Aorta (tissue), 5 donors: ENCODE measurements at regions not wholly inside any gene's neighbourhood (a gene's known extent, or its start where the extent isn't known, plus 50 kb on each side); places are given as distances from the start of the nearest gene placed in this dataset.
"Not testable (repeated sequence)": the region's sequence is repeated elsewhere in the genome, so short reads cannot be mapped to it uniquely, and the experiment has no call there.

Source experiments
- ATAC-seq: fragments of 200-7000 bp; cut with Tn5 transposase; one replicate; pipeline ENCODE4 v1.9.1; 2022; ENCODE audit warnings: moderate library complexity; ENCODE audit not compliant: low FRiP score
- DNase-seq, 2 donors: peaks; one replicate each; pipeline ENCODE4 v3.0.0-alpha.2; 2020
- H3K27ac ChIP-seq, 2 donors: one replicate each; pipeline ENCODE4 v1.5.1; 2013; ENCODE audit warnings: low read length in 2 of 2, mild to moderate bottlenecking in 2 of 2, moderate library complexity in 2 of 2, control low read depth in 1 of 2, inconsistent platforms in 1 of 2, low read depth in 1 of 2
- H3K27me3 ChIP-seq, 2 donors: one replicate each; pipeline ENCODE4 v1.6.1; 2013; ENCODE audit warnings: control low read depth in 1 of 2, low read length in 1 of 2, mild to moderate bottlenecking in 1 of 2, moderate library complexity in 1 of 2; ENCODE audit not compliant: insufficient read depth in 2 of 2, control insufficient read depth in 1 of 2
- H3K36me3 ChIP-seq, 2 donors: one replicate each; pipeline ENCODE4 v1.6.1; 2013; ENCODE audit warnings: control low read depth in 1 of 2, low read length in 1 of 2, mild to moderate bottlenecking in 1 of 2; ENCODE audit not compliant: insufficient read depth in 2 of 2, control insufficient read depth in 1 of 2
- H3K4me1 ChIP-seq, 2 donors: one replicate each; pipeline ENCODE4 v1.6.1; 2013; ENCODE audit warnings: low read length in 2 of 2, control low read depth in 1 of 2, mild to moderate bottlenecking in 1 of 2, moderate library complexity in 1 of 2; ENCODE audit not compliant: insufficient read depth in 2 of 2, control insufficient read depth in 1 of 2
- H3K4me3 ChIP-seq, 2 donors: one replicate each; pipeline ENCODE4 v1.5.1; 2013; ENCODE audit warnings: low read length in 2 of 2, control low read depth in 1 of 2, mild to moderate bottlenecking in 1 of 2
- H3K9me3 ChIP-seq: one replicate; pipeline ENCODE4 v1.6.1; 2013; ENCODE audit warnings: mild to moderate bottlenecking, low read length; ENCODE audit not compliant: control insufficient read depth
- WGBS, 2 donors: extraction: QIAGEN DNeasy Blood & Tissue Kit; methylation state at CpG; one replicate each; pipeline ENCODE4 v1.1.7; 2013; 5-methylcytosine and 5-hydroxymethylcytosine counted together
- intact Hi-C, 2 donors: fragments of 100-400 bp; cut with DNase I; formaldehyde crosslinking; loops; one replicate each; pipeline versions ENCODE4 v1.14.2 to v1.15.0; 2022
- donor health status: healthy with polysubstance abuse.
- donor health status: Bipolar disorder and iron deficiency.
- donor health status: DM: no; HTN: no; CAD: no.
- donor health status: DM: no; HTN: no; CAD: no.
- donor health status: DM: yes; HTN: yes; CAD: no.

DNA sequence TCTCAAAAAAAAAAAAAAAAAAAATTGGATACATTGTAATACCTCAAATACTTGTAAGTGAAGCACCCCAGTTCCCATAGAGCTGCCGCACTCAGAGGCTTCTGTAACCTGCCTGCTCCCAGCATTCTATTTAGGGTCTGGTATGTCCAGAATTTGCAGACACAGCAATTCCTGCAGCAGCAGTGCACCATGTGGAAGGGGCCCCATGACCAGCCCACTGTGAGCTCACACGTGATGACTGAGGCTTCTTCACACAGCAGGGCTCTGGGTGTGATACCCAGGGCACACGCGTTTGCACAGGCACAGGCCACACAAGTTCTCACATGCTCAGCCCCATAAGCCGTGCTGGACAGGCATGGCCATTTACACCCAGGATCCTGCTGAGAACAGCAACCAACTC is 5481.5 kb upstream of the TPTE start:
- H3K27ac ChIP-seq, H3K27me3 ChIP-seq, H3K4me1 ChIP-seq, intact Hi-C loops, ATAC-seq, H3K4me3 ChIP-seq, DNase-seq, H3K36me3 ChIP-seq, H3K9me3 ChIP-seq: not testable (repeated sequence)
- WGBS, 2 donors = no CpG with 5 or more reads among the region's 5 CpGs

DNA sequence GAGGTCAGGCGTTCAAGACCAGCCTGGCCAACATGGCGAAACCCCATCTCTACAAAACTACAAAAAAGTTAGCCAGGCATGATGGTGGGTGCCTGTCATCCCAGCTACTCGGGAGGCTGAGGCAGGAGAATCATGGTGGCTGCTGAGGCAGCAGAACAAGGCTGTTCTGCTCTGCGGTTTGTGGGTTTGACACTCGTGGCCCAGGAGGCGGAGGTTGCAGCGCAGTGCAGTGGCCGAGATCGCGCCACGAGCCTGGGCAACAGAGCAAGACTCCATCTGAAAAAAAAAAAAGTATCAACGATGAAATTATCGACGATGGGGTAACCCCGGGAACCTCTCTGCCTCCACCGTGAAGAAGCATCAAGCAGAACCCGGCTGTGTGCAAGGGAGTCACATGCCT is 5478.8 kb upstream of the TPTE start:
- H3K4me1 ChIP-seq, H3K36me3 ChIP-seq, intact Hi-C loops, DNase-seq, ATAC-seq, H3K27me3 ChIP-seq, H3K4me3 ChIP-seq, H3K9me3 ChIP-seq, H3K27ac ChIP-seq: not testable (repeated sequence)
- WGBS, 2 donors = no CpG with 5 or more reads among the region's 17 CpGs

GRCh38 chr21:5044812-5045211 is 5476.6 kb upstream of the TPTE start:
- intact Hi-C loops = not testable (repeated sequence)

GRCh38 chr21:5051303-5052018 is 5469.9 kb upstream of the TPTE start:
- ATAC-seq, H3K4me1 ChIP-seq, DNase-seq, H3K27ac ChIP-seq, H3K4me3 ChIP-seq, H3K36me3 ChIP-seq, intact Hi-C loops, H3K9me3 ChIP-seq, H3K27me3 ChIP-seq: not testable (repeated sequence)
- WGBS, 2 donors = 89% methylated on average over 3 of the region's 5 CpGs; no CpG with 5 or more reads in 1 of the 2 donors

More at GRCh38 chr21:5044812-5045211, 5476.6 kb upstream of the TPTE start:
- WGBS, 2 donors = no CpG with 5 or more reads among the region's 7 CpGs
- H3K36me3 ChIP-seq, DNase-seq, H3K27ac ChIP-seq, H3K4me1 ChIP-seq, H3K9me3 ChIP-seq, H3K27me3 ChIP-seq, ATAC-seq, H3K4me3 ChIP-seq: not testable (repeated sequence)

GRCh38 chr21:5055027-5055754 is 5466.2 kb upstream of the TPTE start:
- intact Hi-C loops, ATAC-seq, H3K4me3 ChIP-seq, H3K27me3 ChIP-seq, H3K9me3 ChIP-seq, H3K27ac ChIP-seq, DNase-seq, H3K4me1 ChIP-seq, H3K36me3 ChIP-seq: not testable (repeated sequence)
- no CpG with 5 or more reads among the region's 13 CpGs for WGBS, 2 donors

GRCh38 chr21:5055996-5056962 is 5465.1 kb upstream of the TPTE start:
- ATAC-seq, H3K27me3 ChIP-seq, H3K27ac ChIP-seq, H3K4me1 ChIP-seq, intact Hi-C loops, H3K4me3 ChIP-seq, H3K36me3 ChIP-seq, H3K9me3 ChIP-seq, DNase-seq: not testable (repeated sequence)
- no CpG with 5 or more reads among the region's 33 CpGs for WGBS, 2 donors

DNA sequence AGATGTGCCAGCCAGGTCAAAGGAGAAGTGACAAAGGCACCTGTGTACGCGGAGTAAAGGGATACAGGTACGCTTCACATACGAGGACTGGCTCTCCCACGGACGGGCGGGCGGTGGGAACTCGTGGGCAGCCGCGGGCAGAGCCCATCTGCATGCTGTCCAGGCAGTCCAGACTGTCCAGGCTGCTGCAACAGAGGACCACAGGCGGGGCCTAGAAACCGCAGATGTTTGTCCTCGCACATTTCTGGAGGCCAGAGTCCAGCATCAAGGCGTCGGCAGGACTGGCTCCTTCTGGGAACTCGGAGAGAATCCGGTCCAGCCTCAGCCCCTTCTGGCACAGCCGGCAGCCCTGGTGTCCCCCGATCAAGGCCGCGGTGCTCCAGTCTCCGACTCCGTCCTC is 5464.3 kb upstream of the TPTE start:
- H3K36me3 ChIP-seq, H3K27ac ChIP-seq, H3K9me3 ChIP-seq, H3K4me1 ChIP-seq, ATAC-seq, H3K4me3 ChIP-seq, DNase-seq, H3K27me3 ChIP-seq, intact Hi-C loops: not testable (repeated sequence)
- WGBS, 2 donors = no CpG with 5 or more reads among the region's 24 CpGs

DNA sequence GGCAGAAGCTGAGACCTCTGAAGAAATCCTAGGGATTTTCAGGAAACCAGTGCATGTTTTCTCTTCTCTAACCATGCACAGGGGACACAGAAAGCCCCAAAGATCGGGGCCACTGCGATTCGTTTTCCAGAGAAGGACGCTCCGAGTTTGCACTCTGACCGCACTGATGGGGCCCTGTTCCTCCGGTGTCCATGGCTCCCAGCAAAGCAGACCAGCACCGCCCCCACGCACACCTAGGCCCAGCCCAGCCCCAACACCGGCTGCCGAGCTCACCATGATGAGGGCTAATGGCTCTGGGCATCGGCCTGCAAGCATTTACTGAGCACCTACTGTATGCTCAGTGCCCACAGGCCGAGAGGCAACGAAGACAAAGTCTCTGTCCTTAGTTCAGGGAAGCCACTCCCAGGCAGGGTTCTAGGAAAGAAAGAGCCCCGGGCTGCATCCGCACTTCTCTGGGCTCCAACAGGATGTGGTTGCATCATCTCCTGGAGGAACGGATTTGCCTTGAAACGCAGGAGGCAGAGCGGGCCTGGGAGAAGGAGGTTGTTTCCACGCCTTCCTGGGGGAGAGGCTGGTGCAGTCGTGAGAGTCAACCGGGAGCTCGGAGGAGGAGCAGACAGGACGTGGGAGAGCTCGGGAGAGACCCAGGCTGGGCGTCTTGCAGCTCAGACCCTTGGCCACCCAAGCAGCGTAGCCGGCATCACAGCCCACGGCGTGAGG is 5460.9 kb upstream of the TPTE start:
- ATAC-seq = not testable (repeated sequence)
- WGBS, 2 donors = no CpG with 5 or more reads among the region's 30 CpGs

More for the DNA sequence above, 5460.9 kb upstream of the TPTE start:
- H3K27ac ChIP-seq, H3K27me3 ChIP-seq, H3K4me1 ChIP-seq, H3K36me3 ChIP-seq, H3K9me3 ChIP-seq, H3K4me3 ChIP-seq, DNase-seq, intact Hi-C loops: not testable (repeated sequence)
